HepG2 (cell line): ENCODE measurements at regions not wholly inside any gene's neighbourhood (a gene's known extent, or its start where the extent isn't known, plus 50 kb on each side); places are given as distances from the start of the nearest gene placed in this dataset.

ENCODE experiments used
- ATAC-seq: fragments of 200-7000 bp; cut with Tn5 transposase; 3 replicates; pipeline ENCODE4 v1.9.1; 2020; ENCODE audit warnings: mild to moderate bottlenecking, moderate library complexity
- BruUV-seq: library from RNA; stranded (reverse); fragments of 400-500 nt; replicated peaks from 2 replicates; lab custom pipeline; 2021; lab: Mats Ljungman, UMichigan
- CTCF ChIA-PET: fragments of 300-600 bp; formaldehyde crosslinking; extraction: SDS; loops from one replicate; lab custom pipeline; 2021; ENCODE audit warnings: low total read pairs, inconsistent platforms, low intra/inter-chr PET ratio; lab: Yijun Ruan, JAX
- POLR2A ChIA-PET: fragments of 350-600 bp; sonication (Branson Sonifier 250); formaldehyde crosslinking; loops from one replicate; lab custom pipeline; 2020; ENCODE audit warnings: antibody characterized with exemption, inconsistent platforms; lab: Yijun Ruan, JAX
- DNase-seq: peaks from one replicate; pipeline ENCODE4 v3.0.0-alpha.2; 2015; ENCODE audit warnings: low spot score
- FAIRE-seq: peaks from 3 replicates; lab custom pipeline; 2011; peaks lifted over from hg19 to GRCh38; lab: Jason Lieb, UNC
- H2AFZ ChIP-seq: one replicate; pipeline ENCODE4 v1.6.1; 2011; ENCODE audit warnings: low read length, inconsistent platforms
- H3K27ac ChIP-seq: fragments of 300-600 bp; 3 replicates; pipeline ENCODE4 v1.8.0; 2011; ENCODE audit warnings: mixed run types, mild to moderate bottlenecking, mixed read lengths, low read length, inconsistent platforms; ENCODE audit not compliant: insufficient read depth; ENCODE audit errors: extremely low read length
- H3K27me3 ChIP-seq, 2 experiments: fragments of 200-600 bp in 1 of 2; 2 replicates in 1 of 2; 3 replicates in 1 of 2; pipeline versions ENCODE4 v1.6.0 to v1.8.0; 2011; ENCODE audit warnings: low read length in 2 of 2, mild to moderate bottlenecking in 2 of 2, moderate library complexity in 2 of 2, inconsistent platforms in 1 of 2; ENCODE audit not compliant: insufficient read depth in 2 of 2, control insufficient read depth in 1 of 2
- H3K36me3 ChIP-seq, 2 experiments: fragments of 200-600 bp in 1 of 2; replicated peaks in 1 of 2; 2 replicates in 1 of 2; 3 replicates in 1 of 2; pipeline versions ENCODE4 v1.5.1 to v1.8.0; 2011; ENCODE audit warnings: low read length in 2 of 2, inconsistent platforms in 1 of 2; ENCODE audit not compliant: insufficient read depth in 2 of 2, control insufficient read depth in 1 of 2
- H3K4me1 ChIP-seq: 2 replicates; pipeline ENCODE4 v1.5.1; 2012; ENCODE audit warnings: low read length, inconsistent platforms; ENCODE audit not compliant: insufficient read depth
- H3K4me2 ChIP-seq: 2 replicates; pipeline ENCODE4 v1.6.0; 2011; ENCODE audit warnings: low read depth, low read length, inconsistent platforms
- H3K4me3 ChIP-seq, 3 experiments: fragments of 200-600 bp in 1 of 3; sonication (generic), shearing (Covaris generic) in 1 of 3; replicated peaks in 1 of 3; 2 replicates each; pipeline ENCODE4 v1.5.1; 2011 to 2016; ENCODE audit warnings: low read length in 3 of 3, inconsistent platforms in 2 of 3, low read depth in 2 of 3, mild to moderate bottlenecking in 2 of 3, control low read depth in 1 of 3, mixed read lengths in 1 of 3; ENCODE audit not compliant: insufficient read depth in 1 of 3
- H3K79me2 ChIP-seq: one replicate; pipeline ENCODE4 v1.6.1; 2011; ENCODE audit warnings: low read length, inconsistent platforms; ENCODE audit not compliant: insufficient read depth
- H3K9ac ChIP-seq: 2 replicates; pipeline ENCODE4 v1.6.0; 2011; ENCODE audit warnings: mild to moderate bottlenecking, low read depth, low read length, inconsistent platforms; ENCODE audit not compliant: insufficient read depth
- H3K9me3 ChIP-seq: 2 replicates; pipeline ENCODE4 v1.5.1; 2012; ENCODE audit warnings: mild to moderate bottlenecking, low read length
- H4K20me1 ChIP-seq: 2 replicates; pipeline ENCODE4 v1.6.0; 2011; ENCODE audit warnings: inconsistent platforms, mild to moderate bottlenecking, low read length, moderate library complexity; ENCODE audit not compliant: insufficient read depth
- CEBPZ ChIP-seq: IDR thresholded peaks from 2 replicates; pipeline ENCODE4 v1.6.1; 2012; ENCODE audit warnings: low read length, improper control_type of control experiment
- RORA ChIP-seq: sonication (generic); formaldehyde crosslinking; IDR thresholded peaks from 2 replicates; pipeline ENCODE4 v1.5.0; 2020; ENCODE audit warnings: mild to moderate bottlenecking, missing genetic modification reagents, moderate library complexity
- SIX1 ChIP-seq: sonication (generic); formaldehyde crosslinking; IDR thresholded peaks from 2 replicates; pipeline ENCODE4 v1.4.0; 2020; ENCODE audit warnings: missing genetic modification reagents, borderline replicate concordance
- ZBTB2 ChIP-seq: sonication (generic); formaldehyde crosslinking; IDR thresholded peaks from 2 replicates; pipeline ENCODE4 v1.8.0; 2022; ENCODE audit warnings: low read depth, missing genetic modification reagents
- ZBTB7A ChIP-seq: sonication (generic); formaldehyde crosslinking; IDR thresholded peaks from 2 replicates; pipeline ENCODE4 v1.8.0; 2022; ENCODE audit warnings: mild to moderate bottlenecking, missing genetic modification reagents
- ZNF552 ChIP-seq: sonication (generic); formaldehyde crosslinking; IDR thresholded peaks from 2 replicates; pipeline ENCODE4 v1.9.0; 2022; ENCODE audit warnings: missing genetic modification reagents, mild to moderate bottlenecking, borderline replicate concordance
- ZNF670 ChIP-seq: sonication (generic); formaldehyde crosslinking; IDR thresholded peaks from 2 replicates; pipeline ENCODE4 v1.8.0; 2022; ENCODE audit warnings: mild to moderate bottlenecking, missing genetic modification reagents, borderline replicate concordance
- WGBS: methylation state at CpG from one replicate; pipeline ENCODE4 v1.1.6; 2017; ENCODE audit warnings: low lambda C conversion rate; 5-methylcytosine and 5-hydroxymethylcytosine counted together
- in situ Hi-C: cut with HindIII; loops from 2 replicates; pipeline ENCODE4 v1.10.0; 2017; ENCODE audit warnings: low pct_unique_long_range_greater_than_20kb; ENCODE audit not compliant: extremely low pct_ligation_motif_present
- intact Hi-C: fragments of 100-400 bp; cut with micrococcal nuclease; formaldehyde crosslinking; loops from one replicate; pipeline ENCODE4 v1.10.0; 2022; ENCODE audit not compliant: unreplicated experiment

- WGBS, result 55% methylated on average over 2 of the region's 2 CpGs
- POLR2A ChIA-PET, result no interaction called here
- Histone ChIP-seq H2AFZ (no peak overlapping the region), H3K36me3 (no peaks in the 10 kb centered on the region), H3K4me3 (no peak overlapping the region), H3K4me2 (no peak overlapping the region), H3K4me1 (peaks cover 7% of the 10 kb centered on the region), H4K20me1 (no peaks in the 10 kb centered on the region), H3K9ac (no peak overlapping the region), H3K27me3 (no peaks in the 10 kb centered on the region; a peak in 1 of 5 replicates), H3K27ac (no peak overlapping the region), H3K9me3 (no peaks in the 10 kb centered on the region), H3K79me2 (no peaks in the 10 kb centered on the region)
- FAIRE-seq (no peak), DNase-seq (no peak), ATAC-seq (no peak)
- TF ChIP-seq ZBTB2, result no peak
- no peak for TF ChIP-seq ZNF552 (CRISPR knock-in tag)
- TF ChIP-seq SIX1 (CRISPR knock-in tag), result no peak
- TF ChIP-seq CEBPZ, result no peak
- no peak for TF ChIP-seq ZNF670 (CRISPR knock-in tag)
- no peak for TF ChIP-seq ZBTB7A (CRISPR knock-in tag)
- no peak for TF ChIP-seq RORA (CRISPR knock-in tag)
- in situ Hi-C loops (no loop called here), intact Hi-C loops (no loop called here)
- no TSS peak for BruUV-seq
- CTCF ChIA-PET, result no interaction called here
Measured at GRCh38 chr2:180664507-180664906, 315.9 kb upstream of the UBE2E3 start.
